DMS53 treated with DMSO at 0.1 percent for 48 hours (cell line): ENCODE measurements at regions not wholly inside any gene's neighbourhood (a gene's known extent, or its start where the extent isn't known, plus 50 kb on each side); places are given as distances from the start of the nearest gene placed in this dataset.

Experiments
- DNase-seq: peaks from one replicate; lab custom pipeline; 2025; ENCODE audit not compliant: unreplicated experiment; lab: John Stamatoyannopoulos, UW

DNA sequence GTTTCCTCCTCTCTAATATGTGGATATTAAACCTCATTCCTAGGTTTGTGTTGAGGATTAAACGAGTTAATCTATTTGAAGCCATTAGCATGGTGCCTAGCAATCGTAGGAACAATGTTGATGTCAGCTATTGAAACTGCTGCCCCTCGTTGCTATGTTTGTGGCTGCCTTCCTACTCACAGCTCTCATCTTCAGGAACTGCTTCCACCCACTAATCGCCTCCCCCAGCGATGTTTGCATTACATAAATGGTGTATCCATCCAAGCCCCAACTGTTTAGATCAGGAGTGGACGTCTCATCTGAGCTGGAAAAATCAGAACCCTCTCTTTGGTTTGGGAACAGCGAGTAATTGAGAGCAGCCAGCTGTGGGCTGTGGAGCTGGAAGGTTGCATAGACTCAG is 416.6 kb downstream of the ARHGEF28 start:
- DNase-seq, result no peak

- no peak for DNase-seq
Observed at GRCh38 chr5:74041913-74042312, 415.9 kb downstream of the ARHGEF28 start.

DNA sequence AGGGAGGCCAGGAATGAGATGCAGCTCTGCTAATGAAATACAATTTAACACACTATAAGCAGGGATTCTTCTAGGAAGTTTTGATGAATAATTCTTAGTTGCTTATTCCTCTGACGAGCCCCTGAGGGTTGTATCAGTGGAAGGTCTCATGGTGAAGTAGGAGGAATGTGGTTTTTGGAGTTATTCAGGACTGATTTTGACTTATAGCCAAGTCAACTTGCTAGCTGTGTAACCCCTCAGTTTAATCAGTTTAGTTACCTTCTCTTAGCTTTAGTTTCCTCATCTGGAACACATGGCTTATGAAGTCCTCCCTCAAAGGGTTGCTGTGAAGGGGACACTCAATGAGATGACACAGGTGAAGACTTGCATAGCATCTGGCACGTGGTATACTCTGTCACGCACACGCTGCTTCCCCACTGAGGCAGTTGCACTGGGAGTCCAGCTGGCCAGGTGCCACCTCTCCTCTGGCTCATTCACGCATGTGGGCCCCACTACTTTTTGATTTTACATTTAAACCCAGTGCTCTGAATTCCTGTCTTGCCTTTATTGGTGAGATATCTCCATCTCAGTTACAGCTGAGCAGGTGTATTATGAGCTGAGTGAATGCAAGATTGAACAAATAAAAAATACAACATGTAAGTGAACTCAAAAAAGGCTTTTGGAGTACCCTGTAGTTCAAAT is 415.0 kb downstream of the ARHGEF28 start:
- no peak for DNase-seq

GRCh38 chr5:74040065-74040551 is 414.1 kb downstream of the ARHGEF28 start:
- peak; percentile 73 for DNase-seq

- no peak for DNase-seq
Observed at GRCh38 chr5:74037321-74037720, 411.3 kb downstream of the ARHGEF28 start.

DNA sequence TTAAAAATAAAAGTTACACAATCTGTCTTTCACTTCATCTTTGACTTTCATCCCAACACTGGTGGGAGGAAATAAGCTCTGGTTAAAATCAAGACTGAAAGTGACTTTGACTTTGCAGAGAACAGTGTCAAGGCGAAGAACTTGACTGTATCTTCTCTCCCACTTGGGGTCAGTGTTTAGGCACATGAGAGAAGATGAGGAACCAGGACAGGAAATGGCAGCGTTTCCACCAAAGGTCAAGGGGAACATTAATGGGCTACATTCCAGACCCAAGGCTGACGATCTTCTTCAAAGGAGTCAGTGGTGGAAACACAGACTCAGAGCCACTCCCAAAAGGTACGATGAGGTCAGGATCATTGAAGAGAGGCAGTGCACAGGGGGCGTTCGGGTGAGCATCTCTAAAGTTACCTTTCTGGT is 409.5 kb downstream of the ARHGEF28 start:
- DNase-seq, result peak; percentile 7

DNA sequence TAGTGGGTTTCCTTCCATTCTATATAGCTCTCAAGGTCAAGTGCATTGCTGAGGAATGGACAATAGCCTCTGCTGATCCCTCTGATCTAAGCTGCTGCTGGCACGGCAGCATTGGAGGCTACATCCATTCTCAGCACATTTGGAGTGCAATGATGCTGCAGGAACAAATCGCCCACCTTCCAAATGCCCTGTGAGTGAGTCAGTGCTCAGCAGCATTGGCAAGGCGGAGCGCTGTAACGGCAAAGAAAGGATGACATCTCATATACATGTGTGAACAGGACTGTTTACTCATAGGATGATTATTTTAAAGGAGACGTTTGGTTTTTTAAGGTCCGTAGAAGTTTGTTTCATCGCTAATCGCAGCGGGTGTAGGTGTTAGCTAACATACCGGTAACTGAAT is 408.7 kb downstream of the ARHGEF28 start:
- no peak for DNase-seq

DNA sequence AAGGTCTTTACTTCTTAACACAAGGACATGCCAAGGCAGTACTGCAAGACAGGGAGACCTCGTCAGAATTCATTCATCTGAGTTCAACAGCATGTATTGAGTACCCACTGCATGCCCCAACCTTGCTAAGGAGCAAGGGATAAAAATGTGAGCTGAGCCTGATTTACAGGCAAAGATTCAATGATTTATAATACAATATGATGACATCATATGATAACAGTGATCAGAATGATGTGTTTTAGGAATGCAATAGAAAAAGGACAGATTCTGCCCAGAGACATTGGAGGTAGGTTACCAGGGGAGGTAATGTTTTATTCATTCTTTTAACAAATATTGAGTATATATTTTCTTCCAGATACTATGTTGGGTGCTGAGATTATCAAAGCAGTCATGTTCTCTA is 406.6 kb downstream of the ARHGEF28 start:
- DNase-seq, result no peak

GRCh38 chr5:74031536-74031935 is 405.5 kb downstream of the ARHGEF28 start:
- no peak for DNase-seq

DNA sequence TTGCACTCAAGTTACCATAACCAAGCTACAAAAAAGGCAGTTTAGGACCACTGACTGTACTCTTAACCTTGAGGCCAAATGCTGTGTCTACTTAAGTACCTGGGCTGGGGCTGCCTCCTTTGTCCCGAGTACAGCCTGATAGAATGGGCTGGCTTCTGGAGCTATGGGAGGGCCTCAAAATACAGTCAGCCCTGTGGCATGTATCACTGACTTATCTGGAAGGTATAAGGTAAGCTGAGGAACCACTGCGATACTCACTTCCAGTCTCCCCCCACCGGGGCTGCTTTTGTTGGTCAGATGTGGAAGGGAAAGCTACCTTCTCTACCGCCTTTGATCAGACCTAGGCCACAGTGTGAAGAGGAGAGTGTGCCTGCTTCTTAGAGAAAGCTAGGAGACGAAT is 404.8 kb downstream of the ARHGEF28 start:
- DNase-seq, result no peak

GRCh38 chr5:74030371-74030770 is 404.4 kb downstream of the ARHGEF28 start:
- DNase-seq, result no peak

DNA sequence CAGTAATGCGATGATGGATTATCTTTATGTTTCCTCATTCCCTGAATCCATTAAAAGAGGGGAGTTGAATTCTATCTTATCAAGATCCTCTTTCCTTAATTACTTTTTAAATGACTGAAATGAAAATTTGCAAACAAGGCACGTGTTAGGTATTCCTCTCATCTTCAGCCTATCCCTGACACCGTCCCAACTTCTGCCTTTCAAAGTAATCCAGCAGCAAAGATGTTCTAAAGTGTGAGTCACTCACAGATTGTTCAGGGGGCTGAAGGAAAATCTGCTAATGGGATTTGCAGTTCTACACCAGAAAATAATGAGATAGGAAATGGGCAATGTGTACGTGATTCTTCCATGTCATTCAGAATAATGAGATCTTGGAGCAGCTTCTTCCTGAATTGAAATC is 403.0 kb downstream of the ARHGEF28 start:
- DNase-seq, result no peak

DNA sequence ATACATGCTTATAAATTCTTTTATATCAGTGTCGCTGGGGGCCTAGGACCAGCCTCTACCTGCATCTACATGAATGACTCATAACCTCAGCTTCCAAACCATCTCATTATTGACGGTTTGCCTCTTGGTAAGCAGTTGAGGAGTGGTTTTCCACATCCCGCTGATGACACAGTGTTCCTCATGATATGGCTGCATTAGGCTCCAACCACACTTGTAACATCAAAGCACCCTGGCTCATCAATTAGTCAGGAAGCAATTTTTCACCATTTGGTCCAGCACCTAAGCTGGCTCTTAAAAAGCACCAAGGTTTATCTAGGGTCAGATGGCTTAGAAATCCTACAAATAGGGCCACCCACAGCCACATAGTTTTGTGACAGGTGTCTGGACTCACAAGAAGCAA is 402.4 kb downstream of the ARHGEF28 start:
- no peak for DNase-seq

DNA sequence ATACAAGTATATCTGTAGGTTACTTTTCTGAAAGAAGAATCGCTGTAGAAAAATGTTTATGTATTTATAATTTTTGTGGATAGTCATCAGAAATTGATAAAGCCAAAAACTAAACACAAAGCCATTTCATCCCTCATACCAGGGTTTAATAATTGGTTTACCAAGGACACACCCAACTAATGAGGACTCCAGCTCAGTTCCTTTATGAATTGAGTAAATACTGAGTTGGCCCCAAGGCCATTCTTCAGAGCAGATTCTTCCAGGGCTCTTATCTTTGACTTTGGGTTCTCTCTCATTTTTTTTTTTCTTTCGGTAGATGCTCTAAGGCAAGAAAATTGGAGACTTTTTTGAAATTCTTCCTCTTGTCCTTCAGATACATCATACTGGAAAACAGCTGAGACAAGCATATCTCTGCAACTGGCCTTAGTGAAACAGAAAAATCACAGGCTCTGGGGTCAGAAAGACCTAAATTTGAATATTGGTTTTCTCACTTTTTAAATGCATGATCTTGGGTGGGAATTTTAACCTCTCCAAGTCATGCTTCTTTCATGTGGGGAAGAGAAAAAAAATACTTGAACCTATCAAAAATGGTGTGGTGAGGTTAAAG is 401.8 kb downstream of the ARHGEF28 start:
- DNase-seq, result no peak

DNA sequence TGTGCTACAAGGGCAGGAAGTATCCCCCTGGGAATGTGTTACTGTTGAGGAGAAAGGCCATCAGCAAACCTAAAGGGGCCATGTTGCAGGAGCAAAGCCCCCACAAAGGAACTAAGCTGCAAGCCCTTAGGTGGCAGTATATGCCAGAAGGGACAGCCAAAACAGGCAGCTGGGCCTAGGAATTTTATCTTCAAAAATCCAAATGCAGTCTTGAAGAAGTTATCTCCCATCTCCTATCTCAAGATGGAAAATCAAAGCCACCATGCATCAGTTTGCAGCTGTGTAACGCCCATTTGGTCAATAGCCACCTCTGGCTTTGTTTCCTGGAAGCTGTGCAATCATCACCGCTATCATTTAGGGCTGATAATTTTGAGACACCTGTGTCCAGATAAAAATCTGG is 400.3 kb downstream of the ARHGEF28 start:
- DNase-seq, result no peak

DNA sequence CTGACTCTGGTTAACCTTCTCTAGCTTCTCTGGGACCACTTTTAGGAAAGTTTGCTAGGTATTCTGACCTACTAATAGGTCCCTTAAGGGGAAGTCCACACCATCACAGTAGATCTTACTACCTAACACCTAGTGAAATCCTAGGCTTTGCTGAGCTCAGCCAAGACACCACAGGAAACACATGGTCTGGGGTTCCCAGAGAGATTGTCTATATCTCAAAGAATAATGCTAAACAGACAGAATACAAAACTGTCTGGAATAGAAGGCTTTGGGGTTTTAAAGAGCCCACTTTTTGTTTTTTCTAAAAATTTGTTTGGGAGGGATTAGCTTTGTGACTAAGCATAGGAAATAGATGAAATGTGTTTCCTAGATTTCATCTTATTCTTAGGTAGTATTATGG is 395.1 kb downstream of the ARHGEF28 start:
- DNase-seq, result peak; percentile 37

DNA sequence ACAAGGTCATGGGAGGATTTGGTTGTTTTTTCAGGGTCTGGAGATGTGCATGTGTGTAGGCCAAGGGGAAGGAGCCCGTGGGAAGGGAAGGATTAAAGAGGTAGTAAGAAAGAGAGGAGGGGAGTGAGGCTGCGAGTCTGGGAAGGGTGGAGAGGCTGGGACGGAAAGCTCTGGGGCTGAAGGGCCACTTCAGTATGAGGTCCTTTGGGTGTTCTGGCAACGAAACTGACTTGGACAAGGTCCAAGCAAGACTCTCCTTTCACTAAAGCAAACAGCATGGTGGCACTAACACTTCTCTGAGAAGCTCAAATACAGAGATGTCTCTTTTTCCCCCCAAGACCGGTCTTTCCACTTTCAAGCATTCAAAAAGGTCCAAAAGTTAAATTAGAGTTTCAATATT is 394.5 kb downstream of the ARHGEF28 start:
- DNase-seq, result peak; percentile 77

- no peak for DNase-seq
Observed at GRCh38 chr5:74019923-74020322, 393.9 kb downstream of the ARHGEF28 start.

DNA sequence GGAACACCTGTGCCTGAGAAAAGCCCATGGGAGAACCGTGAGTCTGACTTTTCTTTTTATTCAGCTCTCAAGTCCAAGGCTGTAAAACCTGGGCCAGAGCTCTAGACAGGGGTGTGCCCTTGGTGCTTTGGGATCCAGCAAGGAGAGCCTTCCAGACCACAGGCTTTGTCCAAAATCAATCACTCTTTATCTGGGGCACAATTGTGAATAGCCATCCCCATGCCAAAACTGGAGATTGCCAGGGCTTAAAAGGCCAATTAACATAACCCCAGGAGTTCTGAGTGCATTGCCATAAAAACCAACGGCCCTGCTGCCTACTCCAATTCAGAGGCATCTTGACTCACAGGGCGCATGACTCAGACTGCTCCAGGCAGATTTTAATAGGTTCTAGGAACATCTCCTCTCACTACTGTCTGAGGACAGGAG is 391.8 kb downstream of the ARHGEF28 start:
- DNase-seq, result no peak

DNA sequence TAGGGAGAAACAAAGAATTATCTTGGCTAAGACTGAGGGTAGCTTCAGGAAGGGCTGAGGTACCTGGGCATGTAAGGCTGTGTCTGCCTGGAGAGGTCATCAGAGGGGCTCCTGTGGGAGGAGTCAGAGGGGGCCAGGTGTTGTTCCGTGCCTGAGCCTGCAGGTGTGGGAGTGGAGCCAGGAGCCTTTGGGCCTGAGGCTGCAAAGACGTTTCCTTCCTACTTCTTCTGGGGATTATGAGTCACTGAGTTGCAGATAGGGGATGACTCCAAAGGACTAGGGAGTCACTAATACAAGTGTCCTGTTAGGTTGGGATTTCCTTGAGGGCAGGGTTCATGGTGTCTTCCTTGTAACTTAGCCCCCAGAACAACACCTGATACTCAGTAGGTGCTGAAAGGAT is 391.1 kb downstream of the ARHGEF28 start:
- DNase-seq, result no peak

DNA sequence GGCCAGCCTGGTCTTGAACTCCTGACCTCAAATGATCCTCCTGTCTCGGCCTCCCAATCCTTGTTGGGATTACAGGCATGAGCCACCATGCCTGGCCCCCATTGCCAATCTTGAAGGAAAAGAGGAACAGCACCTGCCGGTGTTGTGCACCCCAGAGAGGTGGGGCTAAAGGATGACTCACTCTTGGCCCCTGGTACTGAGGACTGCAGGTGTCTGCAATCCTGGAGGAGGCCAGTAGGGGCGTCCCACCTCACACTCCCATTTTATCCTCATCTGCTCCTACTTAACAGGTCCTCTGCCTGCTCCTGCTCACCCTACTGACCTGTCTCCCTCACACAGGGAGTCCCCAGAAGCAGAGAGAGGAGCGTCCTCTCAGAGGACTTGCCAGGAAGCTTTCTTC is 390.4 kb downstream of the ARHGEF28 start:
- peak; percentile 9 for DNase-seq

DNA sequence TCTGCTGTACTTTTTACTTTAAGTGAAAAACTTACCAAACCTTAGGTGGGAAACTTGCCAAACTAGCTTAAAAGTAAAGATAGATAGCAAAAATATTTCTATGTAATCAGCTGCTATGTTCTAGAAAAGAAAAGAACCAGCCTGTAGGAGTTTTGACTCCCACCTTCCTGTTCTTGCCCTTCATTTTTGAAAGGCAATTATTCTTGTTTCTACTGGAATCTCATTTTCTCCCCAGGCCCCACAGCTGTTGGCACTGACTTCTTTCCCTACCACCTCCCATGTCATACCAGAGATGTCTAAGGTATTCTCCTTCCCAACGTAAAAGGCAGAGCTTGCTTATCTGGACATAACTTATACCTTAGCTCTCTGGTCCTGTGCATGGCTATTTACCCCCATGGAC is 389.7 kb downstream of the ARHGEF28 start:
- no peak for DNase-seq

DNA sequence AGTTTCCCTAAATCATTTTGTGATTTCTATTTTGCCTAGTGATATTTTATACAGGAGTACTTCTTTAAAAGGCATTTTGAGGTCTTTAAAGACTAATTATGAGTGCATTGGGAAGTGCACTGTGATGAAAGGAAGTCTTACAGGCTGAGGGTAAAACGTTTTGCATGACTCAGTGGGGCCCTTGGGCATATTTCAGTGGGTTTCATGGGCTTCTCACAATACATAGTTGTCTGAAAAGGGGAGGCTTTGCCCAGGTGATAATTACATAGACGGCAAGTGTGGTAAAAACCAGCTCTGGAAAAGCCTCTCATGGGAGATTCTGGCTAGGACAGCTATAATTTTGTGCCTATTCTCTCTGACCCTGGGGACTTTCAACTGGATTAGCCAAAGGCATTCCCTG is 387.2 kb downstream of the ARHGEF28 start:
- no peak for DNase-seq
